ENCODE measurements at regions not wholly inside any gene's neighbourhood (a gene's known extent, or its start where the extent isn't known, plus 50 kb on each side); places are given as distances from the start of the nearest gene placed in this dataset.

- no peak for DNase-seq
These were observed 835.7 kb downstream of the MAT2B start for GRCh38 chr5:164341056-164341619.

- peak in 22 of 56 donors; percentile 0 to 45 (median 6) for DNase-seq
These were observed 839.9 kb downstream of the MAT2B start for GRCh38 chr5:164345173-164345849.

- DNase-seq = no peak
These were observed 840.4 kb downstream of the MAT2B start for GRCh38 chr5:164345853-164346252.

- DNase-seq = no peak
These were observed 841.6 kb downstream of the MAT2B start for GRCh38 chr5:164346785-164347630.

GRCh38 chr5:164350236-164350635, 844.8 kb downstream of the MAT2B start:
- DNase-seq = no peak

- no peak for DNase-seq
These were observed 845.9 kb downstream of the MAT2B start for GRCh38 chr5:164351245-164351834.

GRCh38 chr5:164352695-164353094, 847.3 kb downstream of the MAT2B start:
- DNase-seq = no peak

GRCh38 chr5:164353155-164353554, 847.7 kb downstream of the MAT2B start:
- DNase-seq = no peak

GRCh38 chr5:164354139-164354751, 848.8 kb downstream of the MAT2B start:
- no peak for DNase-seq

- no peak for DNase-seq
These were observed 849.9 kb downstream of the MAT2B start for GRCh38 chr5:164355267-164355830.

GRCh38 chr5:164356790-164357189, 851.4 kb downstream of the MAT2B start:
- no peak for DNase-seq

GRCh38 chr5:164357395-164358033, 852.1 kb downstream of the MAT2B start:
- DNase-seq = no peak

GRCh38 chr5:164358531-164359259, 853.3 kb downstream of the MAT2B start:
- DNase-seq = no peak

GRCh38 chr5:164359260-164360255, 854.1 kb downstream of the MAT2B start:
- DNase-seq = no peak

- no peak for DNase-seq
These were observed 855.2 kb downstream of the MAT2B start for GRCh38 chr5:164360589-164360988.

- no peak for DNase-seq
These were observed 856.6 kb downstream of the MAT2B start for GRCh38 chr5:164361986-164362385.

- no peak for DNase-seq
These were observed 857.4 kb downstream of the MAT2B start for GRCh38 chr5:164362835-164363234.

Measured in amygdala (tissue), 56 donors.